Skeletal muscle cell (primary cell): ENCODE measurements at regions not wholly inside any gene's neighbourhood (a gene's known extent, or its start where the extent isn't known, plus 50 kb on each side); places are given as distances from the start of the nearest gene placed in this dataset.

Experiments
- DNase-seq: peaks from one replicate; pipeline ENCODE4 v3.0.0-alpha.2; 2010; ENCODE audit warnings: low read depth
- H3K4me3 ChIP-seq: 2 replicates; pipeline ENCODE4 v1.5.1; 2011; ENCODE audit warnings: low read depth, mild to moderate bottlenecking, control low read depth, low read length, moderate library complexity

- DNase-seq: no peak
- H3K4me3 ChIP-seq: no peak overlapping the region
Observed at GRCh38 chr18:60157810-60158209, 214.8 kb downstream of the MC4R start.

- H3K4me3 ChIP-seq: no peak overlapping the region
- no peak for DNase-seq
Observed at GRCh38 chr18:60153376-60153775, 219.2 kb downstream of the MC4R start.

GRCh38 chr18:60149316-60149715 is 223.3 kb downstream of the MC4R start:
- H3K4me3 ChIP-seq: no peak overlapping the region
- no peak for DNase-seq

GRCh38 chr18:60147323-60147722 is 225.3 kb downstream of the MC4R start:
- no peak overlapping the region for H3K4me3 ChIP-seq
- no peak for DNase-seq

GRCh38 chr18:60146220-60146960 is 226.2 kb downstream of the MC4R start:
- DNase-seq: peak; percentile 57
- H3K4me3 ChIP-seq: no peak overlapping the region

- DNase-seq: no peak
- no peak overlapping the region for H3K4me3 ChIP-seq
Observed at GRCh38 chr18:60145776-60146175, 226.8 kb downstream of the MC4R start.

GRCh38 chr18:60134806-60135205 is 235.0 kb downstream of the PMAIP1 start:
- H3K4me3 ChIP-seq: no peak overlapping the region
- DNase-seq: no peak

GRCh38 chr18:60130284-60130683 is 230.5 kb downstream of the PMAIP1 start:
- DNase-seq: no peak
- no peak overlapping the region for H3K4me3 ChIP-seq

GRCh38 chr18:60123031-60123430 is 223.2 kb downstream of the PMAIP1 start:
- no peak overlapping the region for H3K4me3 ChIP-seq

GRCh38 chr18:60122339-60122738 is 222.5 kb downstream of the PMAIP1 start:
- DNase-seq: no peak
- H3K4me3 ChIP-seq: no peak overlapping the region

More at GRCh38 chr18:60123031-60123430, 223.2 kb downstream of the PMAIP1 start:
- no peak for DNase-seq

GRCh38 chr18:60120231-60120750 is 220.5 kb downstream of the PMAIP1 start:
- H3K4me3 ChIP-seq: no peak overlapping the region
- no peak for DNase-seq

GRCh38 chr18:60117321-60117720 is 217.5 kb downstream of the PMAIP1 start:
- no peak overlapping the region for H3K4me3 ChIP-seq
- DNase-seq: no peak

- H3K4me3 ChIP-seq: no peak overlapping the region
- no peak for DNase-seq
Observed at GRCh38 chr18:60113396-60113795, 213.6 kb downstream of the PMAIP1 start.

GRCh38 chr18:60112369-60112768 is 212.6 kb downstream of the PMAIP1 start:
- no peak for DNase-seq
- H3K4me3 ChIP-seq: no peak overlapping the region

GRCh38 chr18:60111525-60111924 is 211.7 kb downstream of the PMAIP1 start:
- DNase-seq: no peak
- H3K4me3 ChIP-seq: no peak overlapping the region

GRCh38 chr18:60110836-60111235 is 211.0 kb downstream of the PMAIP1 start:
- DNase-seq: no peak
- H3K4me3 ChIP-seq: no peak overlapping the region

- no peak overlapping the region for H3K4me3 ChIP-seq
- no peak for DNase-seq
Observed at GRCh38 chr18:60100778-60101177, 201.0 kb downstream of the PMAIP1 start.

- DNase-seq: no peak
- H3K4me3 ChIP-seq: no peak overlapping the region
Observed at GRCh38 chr18:60099709-60100108, 199.9 kb downstream of the PMAIP1 start.

- no peak overlapping the region for H3K4me3 ChIP-seq
- no peak for DNase-seq
Observed at GRCh38 chr18:60096428-60096827, 196.6 kb downstream of the PMAIP1 start.

GRCh38 chr18:60092073-60092472 is 192.3 kb downstream of the PMAIP1 start:
- DNase-seq: peak; percentile 13
- no peak overlapping the region for H3K4me3 ChIP-seq

- no peak overlapping the region for H3K4me3 ChIP-seq
- DNase-seq: no peak
Observed at GRCh38 chr18:60090170-60090569, 190.4 kb downstream of the PMAIP1 start.
